Thyroid gland (tissue), 4 donors: ENCODE measurements at regions not wholly inside any gene's neighbourhood (a gene's known extent, or its start where the extent isn't known, plus 50 kb on each side); places are given as distances from the start of the nearest gene placed in this dataset.

Source experiments
- CTCF ChIP-seq, 6 experiments: fragments of 200-600 bp in 3 of 6; fragments of 450-650 bp in 3 of 6; sonication (generic) in 3 of 6; IDR thresholded peaks; one replicate each; pipeline ENCODE4 v1.5.1; 2016 to 2019; ENCODE audit warnings: antibody characterized with exemption in 6 of 6, mild to moderate bottlenecking in 2 of 6, inconsistent platforms in 1 of 6, moderate library complexity in 1 of 6
- POLR2A ChIP-seq, 2 donors: fragments of 450-650 bp; IDR thresholded peaks; one replicate each; pipeline ENCODE4 v1.6.1; 2017; ENCODE audit warnings: antibody characterized with exemption in 2 of 2, mild to moderate bottlenecking in 2 of 2, moderate library complexity in 1 of 2

GRCh38 chr4:79211490-79211889 is 114.4 kb downstream of the NAA11 start:
- no peak for TF ChIP-seq CTCF (IDR thresholded peaks at IDR 0.05)
- no peak for TF ChIP-seq POLR2A (IDR thresholded peaks at IDR 0.05)
